HG02885 (cell line): ENCODE measurements at regions not wholly inside any gene's neighbourhood (a gene's known extent, or its start where the extent isn't known, plus 50 kb on each side); places are given as distances from the start of the nearest gene placed in this dataset.
A peak's percentile ranks its signal among the peaks of the same experiment; 100 is the strongest.

Experiments used
- ATAC-seq: cut with Tn5 transposase; IDR thresholded peaks from one replicate; pipeline ENCODE4 v1.9.1; 2021; ENCODE audit warnings: mild to moderate bottlenecking; ENCODE audit not compliant: unreplicated experiment, poor library complexity

- ATAC-seq: no peak
These were observed 204.1 kb upstream of the PREP start for GRCh38 chr6:105606831-105607463.

- ATAC-seq: no peak
These were observed 201.7 kb upstream of the PREP start for GRCh38 chr6:105604587-105604884.

GRCh38 chr6:105603788-105604586 is 201.1 kb upstream of the PREP start:
- ATAC-seq: no peak

GRCh38 chr6:105601541-105602236 is 198.8 kb upstream of the PREP start:
- peak; percentile 91 for ATAC-seq

- ATAC-seq: no peak
These were observed 197.7 kb upstream of the PREP start for GRCh38 chr6:105600336-105601260.

GRCh38 chr6:105598264-105598663 is 195.4 kb upstream of the PREP start:
- no peak for ATAC-seq

GRCh38 chr6:105596284-105596755 is 193.4 kb upstream of the PREP start:
- no peak for ATAC-seq

- no peak for ATAC-seq
These were observed 192.9 kb upstream of the PREP start for GRCh38 chr6:105595829-105596228.

- ATAC-seq: no peak
These were observed 191.9 kb upstream of the PREP start for GRCh38 chr6:105594821-105595220.

- ATAC-seq: no peak
These were observed 191.2 kb upstream of the PREP start for GRCh38 chr6:105593805-105594671.

- no peak for ATAC-seq
These were observed 190.3 kb upstream of the PREP start for GRCh38 chr6:105593056-105593690.

- ATAC-seq: no peak
These were observed 189.4 kb upstream of the PREP start for GRCh38 chr6:105592329-105592728.

GRCh38 chr6:105591053-105591452 is 188.2 kb upstream of the PREP start:
- ATAC-seq: peak; percentile 96

- no peak for ATAC-seq
These were observed 185.3 kb upstream of the PREP start for GRCh38 chr6:105588123-105588710.

- no peak for ATAC-seq
These were observed 184.7 kb upstream of the PREP start for GRCh38 chr6:105587349-105588122.

- no peak for ATAC-seq
These were observed 175.4 kb upstream of the PREP start for GRCh38 chr6:105578179-105578707.

GRCh38 chr6:105573556-105573955 is 170.7 kb upstream of the PREP start:
- no peak for ATAC-seq

- no peak for ATAC-seq
These were observed 170.3 kb upstream of the PREP start for GRCh38 chr6:105573138-105573537.
